ENCODE measurements at regions not wholly inside any gene's neighbourhood (a gene's known extent, or its start where the extent isn't known, plus 50 kb on each side); places are given as distances from the start of the nearest gene placed in this dataset.

DNA sequence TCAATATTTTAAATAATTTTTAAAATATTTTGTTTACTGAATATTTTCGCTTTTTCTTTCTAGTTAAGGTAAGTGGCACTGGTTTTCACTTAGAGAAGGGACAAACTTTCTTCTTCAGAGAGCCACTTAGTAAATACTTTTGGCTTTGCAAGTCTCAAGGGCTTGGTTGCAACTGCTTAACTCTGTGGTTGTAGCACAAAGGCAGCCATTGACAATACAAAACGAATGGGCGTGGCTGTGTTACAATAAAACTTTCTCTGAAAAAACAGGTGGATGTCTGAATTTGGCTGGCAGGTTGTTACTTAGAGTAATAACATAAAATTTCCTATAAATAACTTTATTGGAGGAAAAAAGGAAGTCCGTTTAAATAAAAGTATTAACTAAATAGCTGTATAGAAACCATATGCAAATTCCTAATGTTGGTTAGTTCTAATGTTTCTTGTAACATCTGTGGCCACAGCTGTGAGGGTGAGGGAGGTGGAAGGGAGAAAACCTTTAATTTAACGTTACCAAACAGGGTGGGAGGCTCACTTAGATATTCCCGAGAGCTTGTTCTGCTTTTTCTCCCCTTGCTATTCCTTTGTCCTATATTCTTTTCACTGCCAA lies 62.4 kb upstream of the TNP1 start:
- Histone ChIP-seq H3K4me1 (ENCODE audit: control insufficient read depth in 1 of 2, insufficient read depth in 2 of 2, low read length in 2 of 2) (no peaks in the 10 kb centered on the region), H3K4me2 (replicated peaks; ENCODE audit: extremely low read depth, low read length, poor library complexity, severe bottlenecking) (no peak overlapping the region), H3K9ac (ENCODE audit: insufficient read depth, low read length, poor library complexity, severe bottlenecking) (no peak overlapping the region), H2AFZ (ENCODE audit: insufficient read depth, low read depth, low read length, poor library complexity, severe bottlenecking) (no peak overlapping the region), H3K79me2 (ENCODE audit: insufficient read depth, low read length) (no peaks in the 10 kb centered on the region), H3K9me3 (replicated peaks in 1 of 2; ENCODE audit: control insufficient read depth in 1 of 2, insufficient read depth in 1 of 2, low read length in 2 of 2) (no peaks in the 10 kb centered on the region), H3K27me3 (ENCODE audit: control insufficient read depth in 2 of 2, insufficient read depth in 2 of 2, low read length in 2 of 2) (no peaks in the 10 kb centered on the region), H3K27ac (ENCODE audit: low read depth in 1 of 2, low read length in 2 of 2) (no peak overlapping the region), H3K4me3 (replicated peaks in 1 of 3; ENCODE audit: low read depth in 2 of 3, low read length in 3 of 3) (no peak overlapping the region), H4K20me1 (ENCODE audit: insufficient read depth, low read length) (no peaks in the 10 kb centered on the region), H3K36me3 (replicated peaks in 1 of 2; ENCODE audit: control insufficient read depth in 1 of 2, insufficient read depth in 2 of 2, low read length in 2 of 2) (no peaks in the 10 kb centered on the region)
- Mint-ChIP-seq H3K4me3 (no peak overlapping the region), H3K9me3 (peaks cover 0 to 4% (median 0%) of the 10 kb centered on the region in 7 donors), H3K36me3 (no peaks in the 10 kb centered on the region), H3K4me1 (no peaks in the 10 kb centered on the region), H3K27me3 (ENCODE audit: low read depth in 3 of 3) (peaks cover 0 to 2% (median 1%) of the 10 kb centered on the region in 3 donors), H3K27ac (no peak overlapping the region)
- 80% methylated on average over 3 of the region's 6 CpGs for WGBS (ENCODE audit: insufficient coverage)
- intact Hi-C loops (cut with micrococcal nuclease): no loop called here
- no peak for DNase-seq
- TF ChIP-seq CTCF (IDR thresholded peaks at IDR 0.05): no peak

DNA sequence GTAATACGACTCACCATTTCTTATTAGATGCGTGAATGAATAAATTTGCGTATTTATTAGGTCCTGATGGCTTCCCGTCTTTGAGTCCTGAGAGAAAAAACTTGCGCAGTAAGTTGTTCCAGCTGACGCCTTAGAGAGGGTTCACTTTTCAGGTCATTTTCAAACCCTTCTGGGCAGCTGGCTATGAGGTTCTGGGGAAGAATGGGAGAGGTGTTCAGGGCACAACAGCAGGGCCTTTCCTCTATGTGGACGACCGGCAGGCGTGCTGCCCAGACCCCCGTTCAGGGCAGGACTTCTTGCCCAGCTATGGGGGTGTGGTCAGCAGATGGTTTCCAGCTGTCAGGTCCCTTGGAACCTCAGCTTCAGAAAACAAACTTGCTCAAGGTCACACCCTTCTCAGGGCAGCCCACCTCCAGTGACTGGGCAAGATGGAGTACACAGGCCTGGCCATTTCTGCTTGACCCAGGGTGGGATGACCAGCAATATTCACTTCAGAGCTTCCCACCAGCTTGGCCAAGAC lies 61.1 kb upstream of the TNP1 start:
- Mint-ChIP-seq H3K27me3 (ENCODE audit: low read depth in 3 of 3) (peaks cover 0 to 1% (median 0%) of the 10 kb centered on the region in 3 donors), H3K4me3 (no peak overlapping the region), H3K27ac (no peak overlapping the region), H3K9me3 (peaks cover 0 to 4% (median 0%) of the 10 kb centered on the region in 7 donors), H3K4me1 (no peaks in the 10 kb centered on the region), H3K36me3 (no peaks in the 10 kb centered on the region)
- no peak overlapping the region for H2AFZ ChIP-seq (ENCODE audit: insufficient read depth, low read depth, low read length, poor library complexity, severe bottlenecking)
- no peak overlapping the region for H3K4me2 ChIP-seq (replicated peaks; ENCODE audit: extremely low read depth, low read length, poor library complexity, severe bottlenecking)
- H4K20me1 ChIP-seq (ENCODE audit: insufficient read depth, low read length): no peaks in the 10 kb centered on the region
- no peaks in the 10 kb centered on the region for H3K36me3 ChIP-seq (replicated peaks in 1 of 2; ENCODE audit: control insufficient read depth in 1 of 2, insufficient read depth in 2 of 2, low read length in 2 of 2)
- no peaks in the 10 kb centered on the region for H3K79me2 ChIP-seq (ENCODE audit: insufficient read depth, low read length)
- no peak overlapping the region for H3K9ac ChIP-seq (ENCODE audit: insufficient read depth, low read length, poor library complexity, severe bottlenecking)
- no peaks in the 10 kb centered on the region for H3K27me3 ChIP-seq (ENCODE audit: control insufficient read depth in 2 of 2, insufficient read depth in 2 of 2, low read length in 2 of 2)
- H3K4me1 ChIP-seq (ENCODE audit: control insufficient read depth in 1 of 2, insufficient read depth in 2 of 2, low read length in 2 of 2): no peaks in the 10 kb centered on the region
- H3K9me3 ChIP-seq (replicated peaks in 1 of 2; ENCODE audit: control insufficient read depth in 1 of 2, insufficient read depth in 1 of 2, low read length in 2 of 2): no peaks in the 10 kb centered on the region
- no peak overlapping the region for H3K27ac ChIP-seq (ENCODE audit: low read depth in 1 of 2, low read length in 2 of 2)
- TF ChIP-seq CTCF (IDR thresholded peaks at IDR 0.05): no peak
- no peak for DNase-seq
- WGBS (ENCODE audit: insufficient coverage): 97% methylated on average over 7 of the region's 10 CpGs
- intact Hi-C loops (cut with micrococcal nuclease): no loop called here
- H3K4me3 ChIP-seq (replicated peaks in 1 of 3; ENCODE audit: low read depth in 2 of 3, low read length in 3 of 3): no peak overlapping the region

Data from CD14-positive monocyte (primary cell).